Ramos (cell line): ENCODE measurements at regions not wholly inside any gene's neighbourhood (a gene's known extent, or its start where the extent isn't known, plus 50 kb on each side); places are given as distances from the start of the nearest gene placed in this dataset.

ENCODE experiments used
- in situ Hi-C: fragments of 300-500 bp; cut with MboI; formaldehyde crosslinking; loops from one replicate; pipeline ENCODE4 v1.14.3; 2022; ENCODE audit warnings: low sequenced_read_pairs; ENCODE audit not compliant: unreplicated experiment

- in situ Hi-C loops, result no loop called here
These were observed 68.6 kb upstream of the FOXA2 start for GRCh38 chr20:22652681-22653588.

GRCh38 chr20:22653658-22654642 lies 69.6 kb upstream of the FOXA2 start:
- in situ Hi-C loops, result no loop called here

GRCh38 chr20:22663528-22664025 lies 79.2 kb upstream of the FOXA2 start:
- in situ Hi-C loops, result no loop called here

- in situ Hi-C loops, result no loop called here
These were observed 82.8 kb upstream of the FOXA2 start for GRCh38 chr20:22667198-22667597.

- in situ Hi-C loops, result no loop called here
These were observed 87.8 kb upstream of the FOXA2 start for GRCh38 chr20:22672191-22672590.

- in situ Hi-C loops, result no loop called here
These were observed 89.1 kb upstream of the FOXA2 start for GRCh38 chr20:22673467-22673866.

- in situ Hi-C loops, result loop anchor here (25.0 kb wide), 1 partner anchor 787 kb away; the partner anchor contains the start of gene CST11
These were observed 91.0 kb upstream of the FOXA2 start for GRCh38 chr20:22675341-22675740.

- in situ Hi-C loops, result loop anchor here (25.0 kb wide), 1 partner anchor 784 kb away; the partner anchor contains the start of gene CST11
These were observed 94.3 kb upstream of the FOXA2 start for GRCh38 chr20:22678678-22679077.

GRCh38 chr20:22679197-22679596 lies 94.8 kb upstream of the FOXA2 start:
- in situ Hi-C loops, result loop anchor here (25.0 kb wide), 1 partner anchor 783 kb away; the partner anchor contains the start of gene CST11

- in situ Hi-C loops, result loop anchor here (10.0 to 25.0 kb wide), 2 partner anchors 345 to 782 kb away; partner anchors contain the start of gene CST11
These were observed 95.8 kb upstream of the FOXA2 start for GRCh38 chr20:22680031-22680740.

GRCh38 chr20:22681591-22682248 lies 97.3 kb upstream of the FOXA2 start:
- in situ Hi-C loops, result loop anchor here (10.0 to 25.0 kb wide), 2 partner anchors 347 to 781 kb away; partner anchors contain the start of gene CST11

- in situ Hi-C loops, result loop anchor here (10.0 to 25.0 kb wide), 2 partner anchors 348 to 780 kb away; partner anchors contain the start of gene CST11
These were observed 98.0 kb upstream of the FOXA2 start for GRCh38 chr20:22682381-22682780.

GRCh38 chr20:22684072-22684762 lies 99.8 kb upstream of the FOXA2 start:
- in situ Hi-C loops, result loop anchor here (10.0 to 25.0 kb wide), 2 partner anchors 349 to 778 kb away; partner anchors contain the start of gene CST11

GRCh38 chr20:22684763-22685443 lies 100.5 kb upstream of the FOXA2 start:
- in situ Hi-C loops, result loop anchor here (10.0 to 25.0 kb wide), 2 partner anchors 350 to 777 kb away; partner anchors contain the start of gene CST11

- in situ Hi-C loops, result loop anchor here (10.0 to 25.0 kb wide), 2 partner anchors 351 to 776 kb away; partner anchors contain the start of gene CST11
These were observed 101.7 kb upstream of the FOXA2 start for GRCh38 chr20:22686097-22686496.

GRCh38 chr20:22687676-22688349 lies 103.4 kb upstream of the FOXA2 start:
- in situ Hi-C loops, result loop anchor here (10.0 to 25.0 kb wide), 2 partner anchors 353 to 774 kb away; partner anchors contain the start of gene CST11

- in situ Hi-C loops, result loop anchor here (10.0 to 25.0 kb wide), 2 partner anchors 354 to 774 kb away; partner anchors contain the start of gene CST11
These were observed 104.1 kb upstream of the FOXA2 start for GRCh38 chr20:22688485-22688884.
